DOHH2 (cell line): ENCODE measurements at regions not wholly inside any gene's neighbourhood (a gene's known extent, or its start where the extent isn't known, plus 50 kb on each side); places are given as distances from the start of the nearest gene placed in this dataset.

Experiments used
- H3F3A ChIP-seq: fragments of 200-600 bp; sonication (generic), shearing (Covaris generic); 2 replicates; pipeline ENCODE4 v1.6.0; 2016; ENCODE audit warnings: antibody characterized with exemption, mild to moderate bottlenecking; ENCODE audit not compliant: control insufficient read depth, insufficient read depth
- H3K27ac ChIP-seq: fragments of 200-600 bp; sonication (generic); 2 replicates; pipeline ENCODE4 v1.5.1; 2014; ENCODE audit warnings: low read depth, mild to moderate bottlenecking, low read length, moderate library complexity
- H3K27me3 ChIP-seq: fragments of 200-600 bp; sonication (generic); 2 replicates; pipeline ENCODE4 v1.6.1; 2014; ENCODE audit warnings: mild to moderate bottlenecking, low read length, mixed read lengths; ENCODE audit not compliant: control insufficient read depth
- H3K36me3 ChIP-seq: fragments of 200-600 bp; sonication (generic); 2 replicates; pipeline ENCODE4 v1.6.1; 2014; ENCODE audit warnings: mild to moderate bottlenecking, low read length, moderate library complexity, mixed read lengths; ENCODE audit not compliant: control insufficient read depth
- H3K4me1 ChIP-seq: fragments of 200-600 bp; sonication (generic); 2 replicates; pipeline ENCODE4 v1.6.1; 2014; ENCODE audit warnings: mild to moderate bottlenecking, low read length, mixed read lengths; ENCODE audit not compliant: control insufficient read depth
- H3K4me2 ChIP-seq: fragments of 200-600 bp; sonication (generic); 2 replicates; pipeline ENCODE4 v1.6.0; 2014; ENCODE audit warnings: mild to moderate bottlenecking, low read length, moderate library complexity
- H3K4me3 ChIP-seq: fragments of 200-600 bp; sonication (generic); 2 replicates; pipeline ENCODE4 v1.5.1; 2014; ENCODE audit warnings: mild to moderate bottlenecking, low read length, mixed read lengths
- H3K79me2 ChIP-seq: fragments of 200-600 bp; sonication (generic); 2 replicates; pipeline ENCODE4 v1.6.1; 2014; ENCODE audit warnings: mild to moderate bottlenecking, low read length, mixed read lengths; ENCODE audit not compliant: control insufficient read depth
- H3K9me2 ChIP-seq: fragments of 200-600 bp; sonication (generic); replicated peaks from 2 replicates; pipeline ENCODE4 v1.6.1; 2014; ENCODE audit warnings: mild to moderate bottlenecking, low read length, mixed read lengths; ENCODE audit not compliant: control insufficient read depth
- H3K9me3 ChIP-seq: fragments of 200-600 bp; sonication (generic); 2 replicates; pipeline ENCODE4 v1.6.1; 2014; ENCODE audit warnings: antibody characterized with exemption, low read length, mixed read lengths; ENCODE audit not compliant: control insufficient read depth, insufficient read depth
- H4K20me1 ChIP-seq: fragments of 200-600 bp; sonication (generic); 2 replicates; pipeline ENCODE4 v1.6.0; 2014; ENCODE audit warnings: low read depth, mild to moderate bottlenecking, antibody characterized with exemption, low read length, moderate library complexity; ENCODE audit not compliant: control insufficient read depth, insufficient read depth
- CTCF ChIP-seq: fragments of 200-600 bp; sonication (generic); IDR thresholded peaks from one replicate; pipeline ENCODE4 v1.5.1; 2014; ENCODE audit warnings: antibody characterized with exemption, mild to moderate bottlenecking, low read depth, low read length; ENCODE audit not compliant: poor library complexity, severe bottlenecking
- EZH2phosphoT487 ChIP-seq: fragments of 200-600 bp; sonication (generic); IDR thresholded peaks from 2 replicates; pipeline ENCODE4 v1.6.1; 2017; ENCODE audit warnings: borderline replicate concordance, mild to moderate bottlenecking, antibody characterized with exemption, low read length, moderate library complexity, mixed read lengths

GRCh38 chr3:31067004-31067403 lies 172.5 kb upstream of the GADL1 start:
- TF ChIP-seq EZH2phosphoT487 (no peak), CTCF (no peak)
- Histone ChIP-seq H4K20me1 (no peaks in the 10 kb centered on the region), H3K9me2 (no peaks in the 10 kb centered on the region), H3K4me2 (no peak overlapping the region), H3F3A (no peaks in the 10 kb centered on the region), H3K4me3 (no peak overlapping the region), H3K4me1 (no peaks in the 10 kb centered on the region), H3K36me3 (no peaks in the 10 kb centered on the region), H3K9me3 (no peaks in the 10 kb centered on the region), H3K79me2 (no peaks in the 10 kb centered on the region), H3K27ac (no peak overlapping the region), H3K27me3 (no peaks in the 10 kb centered on the region)

GRCh38 chr3:31075471-31075870 lies 181.0 kb upstream of the GADL1 start:
- Histone ChIP-seq H3F3A (no peaks in the 10 kb centered on the region), H3K27me3 (no peaks in the 10 kb centered on the region; the same call in 1 of the 2 replicates), H3K9me3 (no peaks in the 10 kb centered on the region), H3K4me2 (no peak overlapping the region), H3K4me3 (no peak overlapping the region), H3K36me3 (no peaks in the 10 kb centered on the region), H3K27ac (no peak overlapping the region), H3K79me2 (no peaks in the 10 kb centered on the region), H3K4me1 (no peaks in the 10 kb centered on the region), H4K20me1 (no peaks in the 10 kb centered on the region), H3K9me2 (no peaks in the 10 kb centered on the region)
- no peak for TF ChIP-seq EZH2phosphoT487
- no peak for TF ChIP-seq CTCF

GRCh38 chr3:31075876-31076275 lies 181.4 kb upstream of the GADL1 start:
- Histone ChIP-seq H3K9me2 (no peaks in the 10 kb centered on the region), H3K27ac (no peak overlapping the region), H3K27me3 (no peaks in the 10 kb centered on the region; the same call in 1 of the 2 replicates), H4K20me1 (no peaks in the 10 kb centered on the region), H3K4me3 (no peak overlapping the region), H3K9me3 (no peaks in the 10 kb centered on the region), H3K4me2 (no peak overlapping the region), H3F3A (no peaks in the 10 kb centered on the region), H3K79me2 (no peaks in the 10 kb centered on the region), H3K4me1 (no peaks in the 10 kb centered on the region), H3K36me3 (no peaks in the 10 kb centered on the region)
- TF ChIP-seq CTCF (no peak), EZH2phosphoT487 (no peak)

GRCh38 chr3:31077021-31077601 lies 182.7 kb upstream of the GADL1 start:
- H3K4me1 ChIP-seq, result no peaks in the 10 kb centered on the region
- no peaks in the 10 kb centered on the region for H3K9me2 ChIP-seq
- no peaks in the 10 kb centered on the region for H3F3A ChIP-seq
- no peaks in the 10 kb centered on the region for H3K9me3 ChIP-seq
- H3K27me3 ChIP-seq, result no peaks in the 10 kb centered on the region; the same call in 1 of the 2 replicates
- H3K79me2 ChIP-seq, result no peaks in the 10 kb centered on the region
- no peak overlapping the region for H3K4me2 ChIP-seq
- H3K27ac ChIP-seq, result no peak overlapping the region
- H3K4me3 ChIP-seq, result no peak overlapping the region
- H4K20me1 ChIP-seq, result no peaks in the 10 kb centered on the region
- no peaks in the 10 kb centered on the region for H3K36me3 ChIP-seq
- no peak for TF ChIP-seq CTCF
- TF ChIP-seq EZH2phosphoT487, result no peak
